ENCODE measurements at regions not wholly inside any gene's neighbourhood (a gene's known extent, or its start where the extent isn't known, plus 50 kb on each side); places are given as distances from the start of the nearest gene placed in this dataset.

- in situ Hi-C loops (cut with MboI; ENCODE audit: low pct_ligation_motif_present in 1 of 4, low pct_unique_long_range_greater_than_20kb in 1 of 4, low sequenced_read_pairs in 3 of 4) = no loop called here
- DNase-seq = no peak
- Histone ChIP-seq H3K27me3 (peaks cover 19% of the 10 kb centered on the region), H3K4me1 (no peaks in the 10 kb centered on the region), H3K9me3 (no peaks in the 10 kb centered on the region), H3K27ac (no peak overlapping the region), H3K36me3 (no peaks in the 10 kb centered on the region), H3K4me3 (no peak overlapping the region)
- intact Hi-C loops (cut with DNase I; ENCODE audit: low total_unique reads) = no loop called here
- TF ChIP-seq CTCF (IDR thresholded peaks at IDR 0.05) (no peak), EP300 (IDR thresholded peaks at IDR 0.05; ENCODE audit: low read depth) (no peak), POLR2A (IDR thresholded peaks at IDR 0.05) (no peak), POLR2AphosphoS5 (IDR thresholded peaks at IDR 0.05) (no peak)
Measured at GRCh38 chr22:22050141-22050775, 67.7 kb upstream of the TOP3B start.

- WGBS, 2 donors (ENCODE audit: low coverage in 1 of 2) = 53 to 71% methylated on average over 1 of the region's 1 CpG
- no peak for DNase-seq
- in situ Hi-C loops (cut with MboI; ENCODE audit: low pct_ligation_motif_present in 1 of 4, low pct_unique_long_range_greater_than_20kb in 1 of 4, low sequenced_read_pairs in 3 of 4) = no loop called here
- Histone ChIP-seq H3K27me3 (peaks cover 19% of the 10 kb centered on the region), H3K27ac (no peak overlapping the region), H3K9me3 (no peaks in the 10 kb centered on the region), H3K36me3 (no peaks in the 10 kb centered on the region), H3K4me1 (no peaks in the 10 kb centered on the region), H3K4me3 (no peak overlapping the region)
- TF ChIP-seq CTCF (IDR thresholded peaks at IDR 0.05) (no peak), POLR2AphosphoS5 (IDR thresholded peaks at IDR 0.05) (no peak), EP300 (IDR thresholded peaks at IDR 0.05; ENCODE audit: low read depth) (no peak), POLR2A (IDR thresholded peaks at IDR 0.05) (no peak)
- intact Hi-C loops (cut with DNase I; ENCODE audit: low total_unique reads) = no loop called here
Measured at GRCh38 chr22:22049684-22050083, 67.1 kb upstream of the TOP3B start.

- TF ChIP-seq POLR2AphosphoS5 (IDR thresholded peaks at IDR 0.05) (no peak), POLR2A (IDR thresholded peaks at IDR 0.05) (no peak), CTCF (IDR thresholded peaks at IDR 0.05) (no peak), EP300 (IDR thresholded peaks at IDR 0.05; ENCODE audit: low read depth) (no peak)
- intact Hi-C loops (cut with DNase I; ENCODE audit: low total_unique reads) = no loop called here
- in situ Hi-C loops (cut with MboI; ENCODE audit: low pct_ligation_motif_present in 1 of 4, low pct_unique_long_range_greater_than_20kb in 1 of 4, low sequenced_read_pairs in 3 of 4) = no loop called here
- no peaks in the 10 kb centered on the region for H3K9me3 ChIP-seq
- WGBS, 2 donors (ENCODE audit: low coverage in 1 of 2) = 24 to 30% methylated on average over 2 of the region's 2 CpGs
- H3K27ac ChIP-seq = no peak overlapping the region
- H3K4me3 ChIP-seq = no peak overlapping the region
- no peaks in the 10 kb centered on the region for H3K4me1 ChIP-seq
- DNase-seq = no peak
- H3K36me3 ChIP-seq = no peaks in the 10 kb centered on the region
- peaks cover 19% of the 10 kb centered on the region for H3K27me3 ChIP-seq
Measured at GRCh38 chr22:22048981-22049531, 66.5 kb upstream of the TOP3B start.

GRCh38 chr22:22048318-22048942, 65.8 kb upstream of the TOP3B start:
- H3K27me3 ChIP-seq = peaks cover 19% of the 10 kb centered on the region
- TF ChIP-seq CTCF (IDR thresholded peaks at IDR 0.05) (no peak), POLR2AphosphoS5 (IDR thresholded peaks at IDR 0.05) (no peak), EP300 (IDR thresholded peaks at IDR 0.05; ENCODE audit: low read depth) (no peak)
- no peak for DNase-seq
- intact Hi-C loops (cut with DNase I; ENCODE audit: low total_unique reads) = no loop called here
- in situ Hi-C loops (cut with MboI; ENCODE audit: low pct_ligation_motif_present in 1 of 4, low pct_unique_long_range_greater_than_20kb in 1 of 4, low sequenced_read_pairs in 3 of 4) = no loop called here
- H3K4me1 ChIP-seq = no peaks in the 10 kb centered on the region
- no peak overlapping the region for H3K4me3 ChIP-seq
- no peaks in the 10 kb centered on the region for H3K36me3 ChIP-seq
- H3K27ac ChIP-seq = no peak overlapping the region
- no peaks in the 10 kb centered on the region for H3K9me3 ChIP-seq
- 36 to 46% methylated on average over 2 of the region's 2 CpGs for WGBS, 2 donors (ENCODE audit: low coverage in 1 of 2)
